ENCODE measurements at regions not wholly inside any gene's neighbourhood (a gene's known extent, or its start where the extent isn't known, plus 50 kb on each side); places are given as distances from the start of the nearest gene placed in this dataset.
"Not testable (repeated sequence)": the region's sequence is repeated elsewhere in the genome, so short reads cannot be mapped to it uniquely, and the experiment has no call there.

- no peaks in the 10 kb centered on the region for H3K4me1 ChIP-seq (ENCODE audit: insufficient read depth, low read length)
- no peak overlapping the region for H3K9ac ChIP-seq (ENCODE audit: low read depth, low read length)
- no peaks in the 10 kb centered on the region for H3K9me3 ChIP-seq (ENCODE audit: control insufficient read depth, insufficient read depth, low read length)
- no peaks in the 10 kb centered on the region for H3K36me3 ChIP-seq (ENCODE audit: insufficient read depth, low read length)
Observed at GRCh38 chr9:90176901-90177300, 465.7 kb downstream of the DIRAS2 start.

GRCh38 chr9:90180381-90180780 lies 462.2 kb downstream of the DIRAS2 start:
- no peaks in the 10 kb centered on the region for H3K4me1 ChIP-seq (ENCODE audit: insufficient read depth, low read length)
- H3K9me3 ChIP-seq (ENCODE audit: control insufficient read depth, insufficient read depth, low read length): no peaks in the 10 kb centered on the region
- no peak overlapping the region for H3K9ac ChIP-seq (ENCODE audit: low read depth, low read length)
- H3K36me3 ChIP-seq (ENCODE audit: insufficient read depth, low read length): no peaks in the 10 kb centered on the region

GRCh38 chr9:90188656-90189055 lies 454.0 kb downstream of the DIRAS2 start:
- no peak overlapping the region for H3K9ac ChIP-seq (ENCODE audit: low read depth, low read length)
- H3K36me3 ChIP-seq (ENCODE audit: insufficient read depth, low read length): no peaks in the 10 kb centered on the region
- no peaks in the 10 kb centered on the region for H3K9me3 ChIP-seq (ENCODE audit: control insufficient read depth, insufficient read depth, low read length)
- no peaks in the 10 kb centered on the region for H3K4me1 ChIP-seq (ENCODE audit: insufficient read depth, low read length)

GRCh38 chr9:90189306-90189705 lies 453.3 kb downstream of the DIRAS2 start:
- no peak overlapping the region for H3K9ac ChIP-seq (ENCODE audit: low read depth, low read length)
- H3K36me3 ChIP-seq (ENCODE audit: insufficient read depth, low read length): no peaks in the 10 kb centered on the region
- H3K4me1 ChIP-seq (ENCODE audit: insufficient read depth, low read length): no peaks in the 10 kb centered on the region
- H3K9me3 ChIP-seq (ENCODE audit: control insufficient read depth, insufficient read depth, low read length): no peaks in the 10 kb centered on the region

- not testable (repeated sequence) for H3K36me3 ChIP-seq (ENCODE audit: insufficient read depth, low read length); H3K4me1 ChIP-seq (ENCODE audit: insufficient read depth, low read length); H3K9me3 ChIP-seq (ENCODE audit: control insufficient read depth, insufficient read depth, low read length); H3K9ac ChIP-seq (ENCODE audit: low read depth, low read length)
Observed at GRCh38 chr9:90192465-90192864, 450.2 kb downstream of the DIRAS2 start.

- Histone ChIP-seq H3K4me1 (ENCODE audit: insufficient read depth, low read length) (no peaks in the 10 kb centered on the region), H3K9me3 (ENCODE audit: control insufficient read depth, insufficient read depth, low read length) (no peaks in the 10 kb centered on the region), H3K9ac (ENCODE audit: low read depth, low read length) (no peak overlapping the region), H3K36me3 (ENCODE audit: insufficient read depth, low read length) (no peaks in the 10 kb centered on the region)
Observed at GRCh38 chr9:90198956-90199355, 443.7 kb downstream of the DIRAS2 start.

- Histone ChIP-seq H3K4me1 (ENCODE audit: insufficient read depth, low read length) (no peaks in the 10 kb centered on the region), H3K9ac (ENCODE audit: low read depth, low read length) (no peak overlapping the region), H3K9me3 (ENCODE audit: control insufficient read depth, insufficient read depth, low read length) (no peaks in the 10 kb centered on the region), H3K36me3 (ENCODE audit: insufficient read depth, low read length) (no peaks in the 10 kb centered on the region)
Observed at GRCh38 chr9:90201766-90202165, 440.9 kb downstream of the DIRAS2 start.

GRCh38 chr9:90204128-90204831 lies 438.3 kb downstream of the DIRAS2 start:
- no peaks in the 10 kb centered on the region for H3K36me3 ChIP-seq (ENCODE audit: insufficient read depth, low read length)

GRCh38 chr9:90213045-90213444 lies 429.6 kb downstream of the DIRAS2 start:
- H3K36me3 ChIP-seq (ENCODE audit: insufficient read depth, low read length); H3K9ac ChIP-seq (ENCODE audit: low read depth, low read length): not testable (repeated sequence)

More at GRCh38 chr9:90204128-90204831, 438.3 kb downstream of the DIRAS2 start:
- Histone ChIP-seq H3K9me3 (ENCODE audit: control insufficient read depth, insufficient read depth, low read length) (no peaks in the 10 kb centered on the region), H3K9ac (ENCODE audit: low read depth, low read length) (no peak overlapping the region), H3K4me1 (ENCODE audit: insufficient read depth, low read length) (no peaks in the 10 kb centered on the region)

GRCh38 chr9:90219548-90220118 lies 423.0 kb downstream of the DIRAS2 start:
- Histone ChIP-seq H3K36me3 (ENCODE audit: insufficient read depth, low read length) (no peaks in the 10 kb centered on the region), H3K4me1 (ENCODE audit: insufficient read depth, low read length) (no peaks in the 10 kb centered on the region), H3K9ac (ENCODE audit: low read depth, low read length) (peak overlapping the region; percentile 61), H3K9me3 (ENCODE audit: control insufficient read depth, insufficient read depth, low read length) (no peaks in the 10 kb centered on the region)

More at GRCh38 chr9:90213045-90213444, 429.6 kb downstream of the DIRAS2 start:
- H3K9me3 ChIP-seq (ENCODE audit: control insufficient read depth, insufficient read depth, low read length); H3K4me1 ChIP-seq (ENCODE audit: insufficient read depth, low read length): not testable (repeated sequence)

- H3K4me1 ChIP-seq (ENCODE audit: insufficient read depth, low read length); H3K9ac ChIP-seq (ENCODE audit: low read depth, low read length); H3K9me3 ChIP-seq (ENCODE audit: control insufficient read depth, insufficient read depth, low read length); H3K36me3 ChIP-seq (ENCODE audit: insufficient read depth, low read length): not testable (repeated sequence)
Observed at GRCh38 chr9:90221899-90222298, 420.7 kb downstream of the DIRAS2 start.

GRCh38 chr9:90226839-90227338 lies 415.7 kb downstream of the DIRAS2 start:
- H3K9me3 ChIP-seq (ENCODE audit: control insufficient read depth, insufficient read depth, low read length); H3K9ac ChIP-seq (ENCODE audit: low read depth, low read length); H3K36me3 ChIP-seq (ENCODE audit: insufficient read depth, low read length); H3K4me1 ChIP-seq (ENCODE audit: insufficient read depth, low read length): not testable (repeated sequence)

- not testable (repeated sequence) for H3K9me3 ChIP-seq (ENCODE audit: control insufficient read depth, insufficient read depth, low read length); H3K4me1 ChIP-seq (ENCODE audit: insufficient read depth, low read length); H3K36me3 ChIP-seq (ENCODE audit: insufficient read depth, low read length); H3K9ac ChIP-seq (ENCODE audit: low read depth, low read length)
Observed at GRCh38 chr9:90233081-90233480, 409.5 kb downstream of the DIRAS2 start.

GRCh38 chr9:90240541-90240940 lies 402.1 kb downstream of the DIRAS2 start:
- no peaks in the 10 kb centered on the region for H3K36me3 ChIP-seq (ENCODE audit: insufficient read depth, low read length)
- no peaks in the 10 kb centered on the region for H3K9me3 ChIP-seq (ENCODE audit: control insufficient read depth, insufficient read depth, low read length)
- H3K9ac ChIP-seq (ENCODE audit: low read depth, low read length): no peak overlapping the region
- no peaks in the 10 kb centered on the region for H3K4me1 ChIP-seq (ENCODE audit: insufficient read depth, low read length)

GRCh38 chr9:90245661-90246060 lies 397.0 kb downstream of the DIRAS2 start:
- Histone ChIP-seq H3K9ac (ENCODE audit: low read depth, low read length) (no peak overlapping the region), H3K4me1 (ENCODE audit: insufficient read depth, low read length) (no peaks in the 10 kb centered on the region), H3K9me3 (ENCODE audit: control insufficient read depth, insufficient read depth, low read length) (no peaks in the 10 kb centered on the region), H3K36me3 (ENCODE audit: insufficient read depth, low read length) (no peaks in the 10 kb centered on the region)

Measured in ES-I3 (cell line).